HCT116 (cell line): ENCODE measurements at regions not wholly inside any gene's neighbourhood (a gene's known extent, or its start where the extent isn't known, plus 50 kb on each side); places are given as distances from the start of the nearest gene placed in this dataset.

Experiments
- ATAC-seq: fragments of 200-7000 bp; cut with Tn5 transposase; 2 replicates; pipeline ENCODE4 v1.9.1; 2020; ENCODE audit warnings: mild to moderate bottlenecking, moderate library complexity
- BruUV-seq: library from RNA; stranded (reverse); fragments of 400-500 nt; replicated peaks from 2 replicates; lab custom pipeline; 2021; lab: Mats Ljungman, UMichigan
- CTCF ChIA-PET: fragments of 300-600 bp; sonication (Branson Sonifier 250); formaldehyde crosslinking; loops from one replicate; lab custom pipeline; 2021; ENCODE audit warnings: antibody characterized with exemption; lab: Charles Lee
- POLR2A ChIA-PET: fragments of 300-600, 350-600 bp; sonication (Branson Sonifier 250); formaldehyde crosslinking; loops from one replicate; lab custom pipeline; 2021; ENCODE audit warnings: antibody characterized with exemption; lab: Charles Lee
- RAD21 ChIA-PET, 2 experiments: fragments of 300-600 bp; sonication (Branson Sonifier 250); formaldehyde crosslinking; loops; one replicate each; lab custom pipeline; 2023; ENCODE audit warnings: low total read pairs in 2 of 2; ENCODE audit not compliant: uncharacterized antibody in 2 of 2, unreplicated experiment in 2 of 2, low non-redundant PET in 1 of 2; lab: Charles Lee
- DNase-seq: peaks from one replicate; pipeline ENCODE4 v3.0.0-alpha.2; 2010; ENCODE audit warnings: low read depth, low spot score
- H2AFZ ChIP-seq: fragments of 200-600 bp; shearing (Covaris generic), sonication (generic); 2 replicates; pipeline ENCODE4 v1.6.1; 2017; ENCODE audit warnings: low read depth, mixed run types, mixed read lengths, antibody characterized with exemption, low read length; ENCODE audit not compliant: poor library complexity, severe bottlenecking
- H3K27ac ChIP-seq: 2 replicates; pipeline ENCODE4 v1.5.1; 2012; ENCODE audit warnings: low read depth, low read length
- H3K27me3 ChIP-seq: fragments of 200-600 bp; sonication (generic); 2 replicates; pipeline ENCODE4 v1.6.1; 2016; ENCODE audit warnings: mixed run types, low read length, mixed read lengths; ENCODE audit not compliant: insufficient read depth
- H3K36me3 ChIP-seq, 2 experiments: fragments of 200-500 bp in 1 of 2; fragments of 200-600 bp in 1 of 2; sonication (Bioruptor generic) in 1 of 2; sonication (generic) in 1 of 2; 2 replicates each; pipeline versions ENCODE4 v1.5.1 to v1.6.1; 2014 to 2016; ENCODE audit warnings: low read length in 2 of 2, inconsistent platforms in 1 of 2, mixed read lengths in 1 of 2, mixed run types in 1 of 2; ENCODE audit not compliant: insufficient read depth in 2 of 2, control insufficient read depth in 1 of 2
- H3K4me1 ChIP-seq, 2 experiments: fragments of 200-600 bp in 1 of 2; sonication (generic) in 1 of 2; 2 replicates each; pipeline versions ENCODE4 v1.5.1 to v1.6.1; 2012 to 2017; ENCODE audit warnings: low read length in 2 of 2, inconsistent platforms in 1 of 2, mild to moderate bottlenecking in 1 of 2, mixed read lengths in 1 of 2, mixed run types in 1 of 2, moderate library complexity in 1 of 2; ENCODE audit not compliant: insufficient read depth in 2 of 2, control insufficient read depth in 1 of 2
- H3K4me2 ChIP-seq: fragments of 200-600 bp; sonication (generic); 2 replicates; pipeline ENCODE4 v1.6.1; 2017; ENCODE audit warnings: mixed run types, low read length, mixed read lengths
- H3K4me3 ChIP-seq, 2 experiments: fragments of 200-600 bp in 1 of 2; sonication (generic) in 1 of 2; replicated peaks in 1 of 2; 2 replicates each; pipeline ENCODE4 v1.5.1; 2011 to 2016; ENCODE audit warnings: low read length in 2 of 2, control low read depth in 1 of 2, low read depth in 1 of 2, mild to moderate bottlenecking in 1 of 2, mixed read lengths in 1 of 2, mixed run types in 1 of 2
- H3K79me2 ChIP-seq: fragments of 200-600 bp; sonication (generic); 2 replicates; pipeline ENCODE4 v1.6.1; 2017; ENCODE audit warnings: mild to moderate bottlenecking, mixed run types, low read length, moderate library complexity, mixed read lengths; ENCODE audit not compliant: insufficient read depth
- H3K9ac ChIP-seq: fragments of 200-600 bp; sonication (generic); 2 replicates; pipeline ENCODE4 v1.6.1; 2016; ENCODE audit warnings: low read length, mixed read lengths
- H3K9me2 ChIP-seq: fragments of 200-600 bp; sonication (generic), shearing (Covaris generic); 2 replicates; pipeline ENCODE4 v1.6.1; 2017; ENCODE audit warnings: mixed run types, mild to moderate bottlenecking, moderate library complexity; ENCODE audit not compliant: insufficient read depth
- H3K9me3 ChIP-seq, 2 experiments: fragments of 200-500 bp in 1 of 2; fragments of 200-600 bp in 1 of 2; sonication (Bioruptor generic) in 1 of 2; sonication (generic) in 1 of 2; 2 replicates each; pipeline ENCODE4 v1.6.1; 2014 to 2017; ENCODE audit warnings: low read length in 2 of 2, mixed read lengths in 2 of 2, inconsistent platforms in 1 of 2, low read depth in 1 of 2, mild to moderate bottlenecking in 1 of 2, mixed run types in 1 of 2, moderate library complexity in 1 of 2; ENCODE audit not compliant: control insufficient read depth in 1 of 2, insufficient read depth in 1 of 2
- H4K20me1 ChIP-seq: fragments of 200-600 bp; sonication (generic), shearing (Covaris generic); 2 replicates; pipeline ENCODE4 v1.6.1; 2017; ENCODE audit warnings: mixed run types, mild to moderate bottlenecking, moderate library complexity; ENCODE audit not compliant: insufficient read depth
- CEBPB ChIP-seq: IDR thresholded peaks from 2 replicates; pipeline ENCODE4 v1.6.1; 2012; ENCODE audit warnings: low read depth
- ELF1 ChIP-seq: IDR thresholded peaks from 2 replicates; pipeline ENCODE4 v1.6.1; 2012; ENCODE audit warnings: low read depth, borderline replicate concordance
- EZH2 ChIP-seq: fragments of 200-600 bp; sonication (generic); IDR thresholded peaks from 2 replicates; pipeline ENCODE4 v1.6.1; 2017; ENCODE audit warnings: antibody characterized with exemption, mixed run types
- EZH2phosphoT487 ChIP-seq: fragments of 200-600 bp; IDR thresholded peaks from 2 replicates; pipeline ENCODE4 v1.6.1; 2018; ENCODE audit warnings: antibody characterized with exemption, borderline replicate concordance
- JUND ChIP-seq: IDR thresholded peaks from 2 replicates; pipeline ENCODE4 v1.6.1; 2012
- POLR2A ChIP-seq: IDR thresholded peaks from 2 replicates; pipeline ENCODE4 v1.7.0; 2011; ENCODE audit warnings: borderline replicate concordance; ENCODE audit not compliant: insufficient read depth, insufficient read length; ENCODE audit errors: extremely low read depth
- SP1 ChIP-seq: IDR thresholded peaks from 2 replicates; pipeline ENCODE4 v1.6.1; 2012; ENCODE audit warnings: low read depth
- SRF ChIP-seq: IDR thresholded peaks from 2 replicates; pipeline ENCODE4 v1.6.1; 2012; ENCODE audit warnings: low read depth
- YY1 ChIP-seq: IDR thresholded peaks from 2 replicates; pipeline ENCODE4 v1.6.1; 2011; ENCODE audit warnings: low read length, low read depth, moderate library complexity, mild to moderate bottlenecking; ENCODE audit not compliant: insufficient replicate concordance; ENCODE audit errors: extremely low read depth
- ZFX ChIP-seq: fragments of 450-650 bp; IDR thresholded peaks from 2 replicates; pipeline ENCODE4 v1.6.1; 2017
- ZNF274 ChIP-seq: fragments of 200-500 bp; sonication (Bioruptor generic); IDR thresholded peaks from 2 replicates; pipeline ENCODE4 v1.6.1; 2014; ENCODE audit warnings: mild to moderate bottlenecking, low read depth, low read length, inconsistent platforms
- intact Hi-C: fragments of 100-400 bp; cut with micrococcal nuclease; formaldehyde crosslinking; loops from 2 replicates; pipeline ENCODE4 v1.10.0; 2022
- TF ChIP-seq, protein P1 (sequence below): IDR thresholded peaks from 2 replicates; pipeline ENCODE4 v1.6.1; 2012
- TF ChIP-seq, protein P2 (sequence below): IDR thresholded peaks from 2 replicates; pipeline ENCODE4 v1.6.1; 2011; ENCODE audit warnings: mild to moderate bottlenecking, low read length, moderate library complexity; ENCODE audit not compliant: insufficient replicate concordance; ENCODE audit errors: extremely low read depth
- TF ChIP-seq, protein P3 (sequence below): IDR thresholded peaks from 2 replicates; pipeline ENCODE4 v1.6.1; 2012
- TF ChIP-seq, protein P4 (sequence below): IDR thresholded peaks from 2 replicates; pipeline ENCODE4 v1.6.1; 2012; ENCODE audit warnings: low read depth

DNA sequence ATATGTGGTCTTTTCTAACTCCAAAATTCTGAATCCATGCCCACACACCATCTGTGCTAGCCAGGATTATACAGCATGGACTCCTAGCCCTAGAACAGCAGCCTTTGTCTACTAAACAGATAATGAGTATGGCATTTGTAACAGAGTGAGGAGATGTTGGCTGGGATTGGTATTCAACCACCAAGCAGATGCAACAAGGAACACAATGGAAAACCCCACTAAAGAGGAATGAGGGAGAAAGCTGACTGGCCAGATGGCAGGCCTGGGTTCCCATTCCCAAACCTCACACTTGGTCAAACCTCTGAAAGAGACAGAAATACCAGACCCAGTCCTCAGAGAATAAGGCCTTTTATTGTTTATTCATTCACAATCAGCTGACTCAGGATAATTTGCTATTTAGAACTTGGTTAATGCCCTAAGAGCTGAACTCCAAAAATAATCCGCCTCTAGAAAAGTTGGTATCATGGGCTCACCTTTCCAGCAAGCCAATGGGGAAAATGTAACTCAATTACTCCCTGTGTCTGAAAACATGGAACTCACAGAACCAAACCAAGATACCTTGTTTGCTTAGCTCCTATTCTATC is 145.6 kb downstream of the LRRC3B start:
- no peak overlapping the region for H2AFZ ChIP-seq
- H3K79me2 ChIP-seq: no peaks in the 10 kb centered on the region
- no peak overlapping the region for H3K4me3 ChIP-seq
- H3K36me3 ChIP-seq: no peaks in the 10 kb centered on the region
- RAD21 ChIA-PET: no interaction called here
- H3K4me2 ChIP-seq: no peak overlapping the region
- TF ChIP-seq, protein P1, sequence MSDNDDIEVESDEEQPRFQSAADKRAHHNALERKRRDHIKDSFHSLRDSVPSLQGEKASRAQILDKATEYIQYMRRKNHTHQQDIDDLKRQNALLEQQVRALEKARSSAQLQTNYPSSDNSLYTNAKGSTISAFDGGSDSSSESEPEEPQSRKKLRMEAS: no peak
- TF ChIP-seq SRF (no peak), EZH2phosphoT487 (no peak), SP1 (no peak), JUND (no peak), ELF1 (no peak), ZFX (no peak), EZH2 (no peak), ZNF274 (no peak), CEBPB (no peak), POLR2A (no peak), YY1 (no peak)
- TF ChIP-seq, protein P2, sequence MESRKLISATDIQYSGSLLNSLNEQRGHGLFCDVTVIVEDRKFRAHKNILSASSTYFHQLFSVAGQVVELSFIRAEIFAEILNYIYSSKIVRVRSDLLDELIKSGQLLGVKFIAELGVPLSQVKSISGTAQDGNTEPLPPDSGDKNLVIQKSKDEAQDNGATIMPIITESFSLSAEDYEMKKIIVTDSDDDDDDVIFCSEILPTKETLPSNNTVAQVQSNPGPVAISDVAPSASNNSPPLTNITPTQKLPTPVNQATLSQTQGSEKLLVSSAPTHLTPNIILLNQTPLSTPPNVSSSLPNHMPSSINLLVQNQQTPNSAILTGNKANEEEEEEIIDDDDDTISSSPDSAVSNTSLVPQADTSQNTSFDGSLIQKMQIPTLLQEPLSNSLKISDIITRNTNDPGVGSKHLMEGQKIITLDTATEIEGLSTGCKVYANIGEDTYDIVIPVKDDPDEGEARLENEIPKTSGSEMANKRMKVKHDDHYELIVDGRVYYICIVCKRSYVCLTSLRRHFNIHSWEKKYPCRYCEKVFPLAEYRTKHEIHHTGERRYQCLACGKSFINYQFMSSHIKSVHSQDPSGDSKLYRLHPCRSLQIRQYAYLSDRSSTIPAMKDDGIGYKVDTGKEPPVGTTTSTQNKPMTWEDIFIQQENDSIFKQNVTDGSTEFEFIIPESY: no peak
- TF ChIP-seq, protein P3, sequence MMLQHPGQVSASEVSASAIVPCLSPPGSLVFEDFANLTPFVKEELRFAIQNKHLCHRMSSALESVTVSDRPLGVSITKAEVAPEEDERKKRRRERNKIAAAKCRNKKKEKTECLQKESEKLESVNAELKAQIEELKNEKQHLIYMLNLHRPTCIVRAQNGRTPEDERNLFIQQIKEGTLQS: no peak
- TF ChIP-seq, protein P4, sequence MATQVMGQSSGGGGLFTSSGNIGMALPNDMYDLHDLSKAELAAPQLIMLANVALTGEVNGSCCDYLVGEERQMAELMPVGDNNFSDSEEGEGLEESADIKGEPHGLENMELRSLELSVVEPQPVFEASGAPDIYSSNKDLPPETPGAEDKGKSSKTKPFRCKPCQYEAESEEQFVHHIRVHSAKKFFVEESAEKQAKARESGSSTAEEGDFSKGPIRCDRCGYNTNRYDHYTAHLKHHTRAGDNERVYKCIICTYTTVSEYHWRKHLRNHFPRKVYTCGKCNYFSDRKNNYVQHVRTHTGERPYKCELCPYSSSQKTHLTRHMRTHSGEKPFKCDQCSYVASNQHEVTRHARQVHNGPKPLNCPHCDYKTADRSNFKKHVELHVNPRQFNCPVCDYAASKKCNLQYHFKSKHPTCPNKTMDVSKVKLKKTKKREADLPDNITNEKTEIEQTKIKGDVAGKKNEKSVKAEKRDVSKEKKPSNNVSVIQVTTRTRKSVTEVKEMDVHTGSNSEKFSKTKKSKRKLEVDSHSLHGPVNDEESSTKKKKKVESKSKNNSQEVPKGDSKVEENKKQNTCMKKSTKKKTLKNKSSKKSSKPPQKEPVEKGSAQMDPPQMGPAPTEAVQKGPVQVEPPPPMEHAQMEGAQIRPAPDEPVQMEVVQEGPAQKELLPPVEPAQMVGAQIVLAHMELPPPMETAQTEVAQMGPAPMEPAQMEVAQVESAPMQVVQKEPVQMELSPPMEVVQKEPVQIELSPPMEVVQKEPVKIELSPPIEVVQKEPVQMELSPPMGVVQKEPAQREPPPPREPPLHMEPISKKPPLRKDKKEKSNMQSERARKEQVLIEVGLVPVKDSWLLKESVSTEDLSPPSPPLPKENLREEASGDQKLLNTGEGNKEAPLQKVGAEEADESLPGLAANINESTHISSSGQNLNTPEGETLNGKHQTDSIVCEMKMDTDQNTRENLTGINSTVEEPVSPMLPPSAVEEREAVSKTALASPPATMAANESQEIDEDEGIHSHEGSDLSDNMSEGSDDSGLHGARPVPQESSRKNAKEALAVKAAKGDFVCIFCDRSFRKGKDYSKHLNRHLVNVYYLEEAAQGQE: no peak
- TF ChIP-seq, all 23 proteins: peak for 0
- H3K9me2 ChIP-seq: no peaks in the 10 kb centered on the region
- intact Hi-C loops: no loop called here
- CTCF ChIA-PET: no interaction called here
- BruUV-seq: no TSS peak
- no peaks in the 10 kb centered on the region for H3K4me1 ChIP-seq
- H3K9ac ChIP-seq: no peak overlapping the region
- POLR2A ChIA-PET: no interaction called here
- H3K27me3 ChIP-seq: no peaks in the 10 kb centered on the region
- no peaks in the 10 kb centered on the region for H4K20me1 ChIP-seq
- DNase-seq (no peak), ATAC-seq (no peak)
- H3K27ac ChIP-seq: no peak overlapping the region
- H3K9me3 ChIP-seq: no peaks in the 10 kb centered on the region
